HG03135 (cell line): ENCODE measurements at regions not wholly inside any gene's neighbourhood (a gene's known extent, or its start where the extent isn't known, plus 50 kb on each side); places are given as distances from the start of the nearest gene placed in this dataset.
"Not testable (repeated sequence)": the region's sequence is repeated elsewhere in the genome, so short reads cannot be mapped to it uniquely, and the experiment has no call there.

Experiments
- ATAC-seq: cut with Tn5 transposase; IDR thresholded peaks from one replicate; pipeline ENCODE4 v1.9.1; 2021; ENCODE audit warnings: mild to moderate bottlenecking, moderate library complexity; ENCODE audit not compliant: unreplicated experiment

DNA sequence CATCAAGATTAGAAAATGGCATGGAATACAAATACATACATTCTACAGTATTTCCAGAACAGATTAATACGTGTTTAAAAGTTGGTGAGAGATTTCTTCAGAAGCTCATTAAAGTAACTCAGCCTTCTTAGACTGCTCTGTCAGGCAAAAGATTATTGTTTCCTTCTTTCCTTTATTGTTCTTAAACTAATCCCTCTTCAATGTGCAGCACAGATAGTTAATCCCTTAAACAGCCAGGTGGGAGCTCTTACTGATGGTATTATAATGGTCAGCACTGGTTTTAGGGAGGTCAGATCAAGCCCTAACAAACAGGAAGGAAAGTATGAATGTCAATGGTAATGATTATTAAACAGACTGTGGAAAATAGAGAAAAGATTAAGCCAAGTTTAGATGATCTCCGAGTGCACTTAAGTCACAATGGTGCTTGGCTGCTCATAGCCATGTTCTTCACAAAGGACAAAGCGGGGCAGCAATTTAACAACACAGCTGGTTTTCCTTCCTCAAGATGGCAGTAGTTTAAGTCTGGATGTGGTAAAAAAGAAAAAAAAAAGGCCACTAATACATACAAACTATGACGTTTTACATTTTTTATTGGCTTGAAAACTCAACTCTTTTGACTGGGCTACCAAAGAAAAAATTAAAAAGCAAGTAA lies 992.6 kb downstream of the PCDH9 start:
- no peak for ATAC-seq

DNA sequence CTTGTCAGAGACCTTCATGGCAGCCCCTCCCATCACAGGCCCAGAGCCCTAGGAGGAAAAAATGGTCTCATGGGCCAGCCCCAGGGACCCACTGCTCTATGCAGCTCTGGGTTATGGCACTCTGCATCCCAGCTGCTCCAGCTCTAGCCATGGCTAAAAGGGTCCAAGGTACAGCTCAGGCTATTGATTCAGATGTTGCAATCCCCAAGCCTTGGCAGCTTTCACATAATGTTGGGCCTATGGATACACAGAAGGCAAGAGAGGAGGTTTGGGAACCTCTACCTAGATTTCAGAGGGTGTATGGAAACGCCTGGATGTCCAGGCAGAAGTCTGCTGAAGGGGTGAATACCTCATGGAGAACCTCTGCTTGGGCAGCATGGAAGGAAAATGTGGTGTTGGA lies 996.0 kb downstream of the PCDH9 start:
- ATAC-seq, result no peak

DNA sequence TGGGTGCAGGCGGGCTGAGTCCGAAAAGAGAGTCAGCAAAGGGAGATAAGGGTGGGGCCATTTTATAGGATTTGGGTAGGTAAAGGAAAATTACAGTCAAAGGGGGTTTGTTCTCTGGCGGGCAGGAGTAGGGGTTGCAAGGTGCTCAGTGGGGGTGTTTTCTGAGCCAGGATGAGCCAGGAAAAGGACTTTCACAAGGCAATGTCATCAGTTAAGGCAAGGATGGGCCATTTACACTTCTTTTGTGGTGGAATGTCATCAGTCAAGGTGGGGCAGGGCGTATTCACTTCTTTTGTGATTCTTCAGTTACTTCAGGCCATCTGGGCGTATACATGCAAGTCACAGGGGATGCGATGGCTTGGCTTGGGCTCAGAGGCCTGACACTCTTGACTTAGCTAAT lies 998.2 kb downstream of the PCDH9 start:
- ATAC-seq, result not testable (repeated sequence)

DNA sequence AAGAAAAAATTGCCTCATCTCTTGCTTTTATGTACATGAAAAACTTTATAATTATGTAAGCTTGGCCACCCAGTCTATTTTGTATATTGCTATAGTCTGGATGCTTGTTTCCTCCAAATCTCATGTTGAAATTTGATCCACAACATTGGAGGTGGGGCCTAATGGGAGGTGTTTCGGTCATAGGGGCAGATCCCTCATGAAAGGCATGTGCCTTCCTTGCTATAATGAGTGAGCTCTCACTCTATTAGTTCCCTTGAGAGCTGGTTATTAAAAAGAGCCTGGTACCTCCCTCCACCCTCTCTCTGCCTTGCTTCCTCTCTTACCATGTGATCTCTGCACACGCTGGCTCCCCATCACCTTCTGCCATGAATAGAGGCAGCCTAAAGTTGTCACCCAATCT lies 1005.1 kb downstream of the PCDH9 start:
- no peak for ATAC-seq

DNA sequence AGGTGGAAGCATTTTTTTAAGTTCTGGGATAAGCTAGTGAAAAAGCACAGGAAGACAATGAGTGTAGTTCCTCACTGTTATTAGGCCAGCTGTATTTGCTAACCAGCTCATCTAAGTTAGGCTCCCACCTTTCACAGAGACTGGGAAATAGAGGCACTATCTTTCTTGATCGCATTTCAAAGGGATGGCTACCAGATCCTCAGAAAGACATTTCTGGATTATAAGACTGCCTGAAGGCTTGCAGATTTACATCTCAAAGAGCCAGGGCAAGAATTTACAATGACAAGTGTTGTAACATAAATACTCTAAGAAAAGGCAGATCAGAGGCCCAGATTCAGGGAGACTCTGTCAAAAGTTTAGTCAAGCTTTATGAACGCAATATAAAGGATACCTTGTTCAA lies 1005.5 kb downstream of the PCDH9 start:
- no peak for ATAC-seq

DNA sequence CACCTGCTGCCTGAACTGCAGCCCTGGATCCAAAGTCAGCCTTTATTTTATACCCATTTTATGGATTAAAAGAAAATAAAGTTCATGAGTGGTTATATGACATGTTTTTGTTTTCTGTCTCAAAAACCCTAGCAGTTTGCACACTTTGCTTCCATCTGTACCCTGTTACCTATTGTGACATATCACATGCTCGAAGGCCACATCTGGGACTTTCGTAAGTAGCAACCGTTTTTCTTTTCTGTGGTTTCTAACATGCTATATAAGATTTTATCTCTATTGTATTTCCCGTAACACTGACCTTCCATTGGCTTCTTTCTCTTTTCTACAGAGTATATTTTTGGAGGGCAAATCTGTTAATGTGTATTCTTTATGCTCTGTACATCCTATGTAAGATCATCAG lies 1007.2 kb downstream of the PCDH9 start:
- no peak for ATAC-seq

DNA sequence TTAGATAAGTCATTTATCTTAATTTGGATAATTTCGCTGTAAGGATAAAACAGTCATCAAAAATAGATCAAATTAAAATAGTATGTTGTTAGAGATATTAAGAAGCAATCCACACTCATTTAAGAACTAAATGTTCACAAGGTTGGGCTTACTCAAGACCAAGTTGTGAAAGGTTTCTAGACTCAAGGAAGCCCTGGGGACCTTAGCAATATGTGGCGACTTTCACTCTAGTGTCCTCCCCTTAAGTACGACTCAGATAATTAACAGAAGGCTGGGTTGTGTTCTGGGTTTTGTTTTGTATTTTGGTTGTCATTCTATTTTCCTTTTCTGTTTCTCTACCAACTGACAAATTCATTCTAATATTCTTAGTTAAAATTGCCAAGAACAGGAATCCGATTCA lies 1008.0 kb downstream of the PCDH9 start:
- ATAC-seq, result no peak

DNA sequence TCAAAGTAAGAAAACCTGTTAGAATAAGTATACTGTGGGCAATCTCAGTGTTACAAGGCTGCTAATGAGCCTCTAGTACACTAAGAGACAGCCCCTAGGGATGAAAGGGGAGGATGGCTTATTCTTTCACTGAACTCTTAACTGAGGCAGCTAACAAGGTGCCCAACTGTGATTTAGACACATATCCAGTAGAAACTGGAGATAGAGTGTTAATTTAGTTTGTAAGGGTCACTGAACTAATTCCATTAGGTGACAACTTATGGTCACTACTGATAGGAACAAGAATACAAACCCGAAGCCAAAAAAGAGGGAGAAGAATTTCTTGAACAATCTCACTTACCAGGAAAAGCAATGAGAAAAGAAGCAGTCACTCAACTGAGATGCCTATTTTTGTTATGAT lies 1010.6 kb downstream of the PCDH9 start:
- ATAC-seq, result no peak

DNA sequence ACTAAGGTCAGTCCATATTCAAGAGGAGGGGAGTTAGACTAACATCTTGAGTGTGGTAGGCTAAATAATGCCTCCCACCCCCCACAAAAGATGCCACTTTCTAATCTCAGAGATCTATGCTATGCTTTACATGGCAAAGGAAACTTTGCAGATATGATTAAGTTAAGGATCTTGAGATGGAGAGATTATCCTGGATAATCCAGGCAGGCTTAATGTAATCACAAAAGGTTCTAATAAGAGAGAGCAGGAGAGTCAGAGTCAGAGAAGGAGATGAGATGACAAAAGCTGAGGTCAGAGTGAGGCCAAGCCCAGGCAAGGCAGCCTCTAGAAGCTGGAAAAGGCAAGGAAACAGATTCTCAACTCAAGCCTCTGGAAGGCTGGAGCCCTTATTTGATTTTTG lies 1011.6 kb downstream of the PCDH9 start:
- no peak for ATAC-seq

DNA sequence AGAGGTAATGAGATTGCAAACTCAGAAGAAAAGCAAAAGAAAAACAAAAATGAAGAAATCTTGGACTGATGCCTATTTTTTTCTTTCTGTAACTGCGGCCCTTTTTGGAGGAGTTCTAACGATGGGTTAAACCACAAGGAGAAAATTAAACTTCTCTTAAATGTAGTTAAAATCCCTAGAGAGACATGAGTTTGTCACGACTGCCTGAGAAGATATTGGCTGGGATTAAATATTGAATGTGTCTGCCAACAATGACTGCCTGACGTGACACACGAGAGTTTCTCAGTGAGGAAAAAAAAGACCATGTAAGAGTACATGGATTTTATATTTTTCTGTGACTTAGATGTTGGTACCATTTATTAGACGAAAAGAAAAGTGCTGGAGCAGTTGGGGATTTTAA lies 1013.4 kb downstream of the PCDH9 start:
- no peak for ATAC-seq

DNA sequence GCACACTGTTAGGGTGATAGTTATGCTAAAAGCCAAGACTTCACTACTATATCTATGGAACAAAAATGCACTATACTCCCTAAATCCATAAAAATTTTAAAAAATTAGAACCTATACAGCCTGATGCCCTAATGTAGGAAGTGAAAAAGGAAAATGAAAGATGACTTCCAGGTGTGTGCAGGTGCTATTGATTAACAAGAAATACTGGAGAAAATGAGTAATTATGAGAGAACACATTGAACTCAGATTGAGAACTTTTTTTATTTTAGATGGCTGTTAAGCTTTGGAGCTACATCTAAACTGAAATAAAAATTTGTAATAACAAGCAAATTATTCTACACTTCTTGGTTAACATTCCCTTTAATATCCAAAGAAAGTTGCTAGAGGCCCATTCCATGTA lies 1015.7 kb downstream of the PCDH9 start:
- no peak for ATAC-seq

DNA sequence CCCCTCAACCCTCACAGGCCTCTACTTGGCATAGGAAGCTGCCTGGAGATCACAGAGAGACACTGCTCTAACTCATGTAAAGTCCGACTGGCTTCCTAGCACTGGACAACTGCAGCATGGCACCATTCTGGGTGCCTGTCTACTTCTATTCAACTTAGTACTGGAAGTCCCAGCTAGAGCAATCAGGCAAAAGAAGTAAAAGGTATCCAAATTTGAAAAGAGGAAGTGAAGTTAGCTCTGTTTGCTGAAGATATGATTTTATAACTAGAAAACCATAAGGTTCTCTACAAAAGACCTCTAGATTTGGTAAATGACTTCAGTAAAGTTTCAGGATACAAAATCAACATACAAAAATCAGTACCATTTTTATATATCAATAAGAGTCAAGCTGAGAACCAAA lies 1017.6 kb downstream of the PCDH9 start:
- ATAC-seq, result no peak

DNA sequence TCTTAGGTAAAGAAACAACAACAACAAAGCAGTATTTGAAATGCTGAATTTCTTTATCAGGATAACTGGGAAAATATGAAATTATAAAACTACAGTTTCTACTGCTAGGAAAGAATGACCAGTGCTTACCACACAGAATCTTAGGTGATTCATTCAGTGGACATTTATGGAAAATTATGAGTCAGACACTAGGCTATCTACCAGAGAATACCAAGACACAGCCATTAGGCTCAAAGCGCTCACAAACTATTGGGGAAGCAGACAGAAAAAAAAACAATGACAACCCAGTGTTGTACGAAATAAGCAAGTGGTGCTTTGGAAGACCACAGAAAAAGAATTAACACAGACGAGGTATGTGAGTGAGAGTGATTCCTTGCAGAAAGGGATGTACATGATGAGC lies 1019.5 kb downstream of the PCDH9 start:
- no peak for ATAC-seq

DNA sequence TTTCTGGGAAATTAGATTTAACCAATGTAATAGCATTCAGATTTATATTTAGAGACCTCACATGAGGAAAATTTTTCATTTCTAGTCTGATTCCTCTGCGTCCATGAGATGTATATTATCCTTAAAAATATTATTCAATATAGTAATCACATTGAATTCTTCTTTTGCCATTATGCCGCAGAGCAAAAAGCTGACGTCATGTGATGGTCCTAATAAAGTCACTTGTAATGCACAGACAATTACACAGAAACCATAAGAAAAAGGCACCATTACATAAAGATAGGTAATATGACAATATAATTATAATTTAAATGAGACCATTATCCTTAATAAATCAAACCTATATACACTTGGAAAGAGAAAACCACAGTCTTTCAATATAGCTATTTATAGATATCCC lies 1021.5 kb downstream of the PCDH9 start:
- no peak for ATAC-seq

DNA sequence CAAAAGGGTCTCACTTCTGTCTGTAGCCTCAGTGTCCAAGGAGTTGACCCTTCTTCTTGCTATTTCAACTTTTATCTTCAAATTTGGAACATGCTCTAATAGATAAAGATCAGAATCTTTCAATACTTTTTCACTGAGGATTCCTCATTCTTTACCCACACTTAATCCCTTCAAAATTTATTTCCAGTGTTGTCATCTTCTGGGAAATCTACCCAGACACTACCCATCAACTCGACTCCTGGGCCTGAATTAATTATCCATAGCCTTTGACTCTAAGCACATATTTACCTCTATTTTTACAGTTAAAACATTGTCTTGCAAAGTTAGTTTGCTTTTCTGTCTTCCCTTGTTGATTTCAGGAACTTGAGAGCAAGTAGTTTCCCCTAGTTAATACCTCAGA lies 1022.5 kb downstream of the PCDH9 start:
- no peak for ATAC-seq

DNA sequence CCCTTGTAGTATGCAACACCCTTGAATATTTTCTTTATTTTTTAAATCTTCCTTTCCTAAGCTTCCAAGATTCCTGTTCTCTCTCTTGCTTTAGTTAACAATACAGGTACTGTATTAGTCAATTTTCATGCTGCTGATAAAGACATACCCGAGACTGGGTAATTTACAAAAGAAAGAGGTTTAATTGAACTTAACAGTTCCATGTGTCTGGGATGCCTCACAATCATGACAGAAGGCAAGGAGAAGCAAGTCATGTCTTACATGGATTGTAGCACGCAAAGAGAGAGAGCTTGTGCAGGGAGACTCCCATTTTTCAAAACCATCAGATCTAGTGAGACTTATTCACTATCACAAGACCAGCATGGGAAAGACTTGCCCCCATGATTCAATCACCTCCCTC lies 1024.3 kb downstream of the PCDH9 start:
- no peak for ATAC-seq

DNA sequence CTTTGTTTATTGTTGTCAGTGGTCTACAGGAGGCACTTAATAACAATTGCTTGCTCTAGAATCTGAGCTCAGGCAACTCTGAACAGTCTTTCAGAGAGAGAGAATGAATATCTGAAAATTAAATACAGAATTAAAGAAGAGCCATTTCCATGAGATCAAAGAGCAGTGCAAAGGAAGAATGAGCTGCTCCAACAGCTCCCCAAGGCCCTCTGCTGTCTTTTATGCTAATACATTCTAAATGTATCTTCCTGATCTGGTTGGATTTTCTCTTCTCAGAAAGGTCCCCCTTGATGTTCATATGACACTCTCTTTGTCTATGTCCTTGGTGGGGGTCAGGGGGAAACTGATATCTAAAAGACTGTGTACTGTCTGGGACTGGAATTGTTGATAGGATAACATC lies 1029.6 kb downstream of the PCDH9 start:
- ATAC-seq, result no peak

DNA sequence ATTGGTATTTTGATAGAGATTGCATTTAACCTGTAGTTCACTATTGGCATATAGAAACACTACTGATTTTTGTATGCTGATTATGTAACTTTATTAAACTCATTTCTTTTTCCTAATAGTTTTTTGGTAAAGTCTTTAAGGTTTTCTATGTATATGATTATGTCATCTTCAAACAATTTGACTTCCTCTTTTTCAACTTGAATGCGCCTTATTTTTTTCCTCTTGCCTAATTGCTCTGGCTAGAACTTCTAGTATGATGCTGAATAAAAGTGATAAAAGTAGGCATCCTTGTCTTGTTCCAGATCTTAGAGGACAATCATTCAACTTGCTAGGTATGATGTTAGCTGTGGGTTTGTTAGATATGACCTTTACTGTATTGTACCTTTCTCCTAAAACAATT lies 1034.9 kb downstream of the PCDH9 start:
- no peak for ATAC-seq

DNA sequence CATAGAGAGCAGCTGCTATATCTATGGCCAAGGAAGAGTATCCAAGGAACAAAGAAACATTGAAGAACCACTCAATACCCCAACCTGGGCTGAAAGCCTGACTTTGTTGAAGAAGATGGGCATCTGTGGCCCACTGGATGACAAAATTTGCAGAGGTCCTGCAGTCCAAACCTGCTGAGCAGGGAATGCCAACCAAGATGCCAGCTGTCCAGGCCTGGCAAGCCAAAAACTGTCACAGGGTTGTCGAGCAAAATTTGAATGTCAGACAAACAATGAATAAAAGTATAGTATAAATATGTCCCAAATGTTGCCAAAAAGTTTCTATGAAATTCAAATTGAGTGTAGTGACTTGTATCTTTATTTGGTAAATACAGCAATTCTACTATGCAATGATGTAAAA lies 1040.2 kb downstream of the PCDH9 start:
- ATAC-seq, result no peak

DNA sequence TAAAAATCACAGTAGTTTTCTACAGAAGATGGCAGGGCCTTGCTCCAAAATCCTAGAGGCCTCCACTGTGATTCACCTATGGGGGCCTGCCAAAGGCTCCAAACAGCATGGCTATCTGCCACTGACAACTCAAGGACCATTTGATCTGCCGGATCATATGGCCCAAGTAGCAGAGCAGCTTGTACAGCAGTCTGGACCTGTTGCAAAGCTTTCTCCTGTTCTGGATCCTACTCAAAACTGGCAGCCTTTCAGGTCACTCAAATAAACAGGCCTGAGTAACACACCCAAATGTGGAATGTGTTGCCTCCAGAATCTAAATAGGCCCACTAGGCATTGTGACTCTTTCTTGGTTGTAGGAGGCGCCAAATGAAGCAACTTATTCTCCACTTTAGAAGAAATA lies 1049.3 kb downstream of the PCDH9 start:
- ATAC-seq, result no peak

DNA sequence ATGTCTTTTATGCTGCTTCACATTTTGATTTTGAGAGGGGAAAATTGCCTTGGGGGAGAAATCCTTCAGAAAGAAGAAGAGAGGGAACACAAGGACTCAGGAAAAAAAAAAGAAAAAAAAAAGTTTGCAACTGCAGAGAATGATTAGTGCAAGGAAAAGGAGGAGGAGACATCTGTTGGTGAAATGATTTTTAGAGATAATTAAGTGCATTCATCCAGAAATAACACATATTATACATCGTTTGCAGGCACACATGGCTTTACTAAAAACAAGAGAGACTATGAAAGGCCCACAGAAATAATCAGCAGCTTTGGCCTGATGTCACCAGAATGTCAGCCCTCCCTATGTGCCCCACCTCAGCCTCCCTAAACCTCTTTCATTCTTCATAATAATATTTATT lies 1058.2 kb downstream of the PCDH9 start:
- no peak for ATAC-seq

DNA sequence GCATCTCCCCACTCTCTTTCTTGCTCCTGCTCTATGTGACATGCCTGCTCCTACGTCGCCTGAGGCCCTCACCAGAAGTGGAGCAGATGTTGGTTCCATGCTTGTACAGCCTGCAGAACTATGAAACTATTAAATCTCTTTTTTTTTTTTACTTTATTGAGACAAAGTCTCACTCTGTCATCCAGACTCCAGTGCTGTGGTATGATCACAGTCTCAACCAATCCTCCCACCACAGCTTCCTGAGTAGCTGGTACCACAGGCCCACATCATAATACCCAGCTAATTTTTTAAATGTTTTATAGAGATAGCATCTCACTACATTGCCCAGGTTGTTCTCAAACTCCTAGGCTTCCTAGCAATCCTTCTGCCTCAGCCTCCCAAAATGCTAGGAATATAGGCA lies 1067.7 kb downstream of the PCDH9 start:
- ATAC-seq, result no peak

DNA sequence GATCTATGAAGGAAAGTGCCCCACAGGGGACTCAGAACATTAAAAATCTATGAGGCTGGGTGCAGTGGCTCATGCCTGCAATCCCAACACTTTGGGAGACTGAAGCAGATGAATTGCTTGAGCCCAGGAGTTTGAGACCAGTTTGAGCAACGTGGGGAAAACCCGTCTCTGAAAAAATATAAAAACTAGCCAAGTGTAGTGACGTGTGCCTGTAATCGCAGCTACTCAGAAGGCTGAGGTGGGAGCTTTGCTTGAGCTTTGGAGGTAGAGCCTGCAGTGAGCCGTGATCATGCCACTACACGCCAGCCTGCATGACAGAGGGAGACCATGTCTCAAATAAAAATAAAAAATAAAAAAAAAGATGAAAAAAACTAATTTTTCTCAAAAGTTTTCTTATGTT lies 1070.6 kb downstream of the PCDH9 start:
- no peak for ATAC-seq

DNA sequence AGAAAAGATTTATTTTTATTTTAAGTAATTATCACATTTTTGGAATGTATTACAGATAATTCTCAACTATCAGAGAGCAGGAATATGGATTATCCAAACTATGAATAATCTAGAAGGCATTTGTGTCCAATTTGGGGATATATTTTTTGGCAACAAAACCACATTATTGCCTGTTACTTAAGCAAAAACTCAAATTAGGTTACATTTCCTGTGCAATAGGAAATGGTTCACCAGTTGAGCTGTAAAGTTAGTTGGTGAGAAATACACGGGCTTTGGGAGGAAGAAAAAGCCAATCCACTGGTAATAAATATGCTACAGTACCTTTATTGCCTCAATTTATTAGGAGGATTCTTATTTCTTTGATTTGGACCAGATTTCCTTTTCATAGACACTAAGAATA lies 1075.2 kb downstream of the PCDH9 start:
- no peak for ATAC-seq
